Activated naive CD4-positive, alpha-beta T cell treated with Interleukin-2 at 50 U/mL for 16 hours (primary cell): ENCODE measurements at regions not wholly inside any gene's neighbourhood (a gene's known extent, or its start where the extent isn't known, plus 50 kb on each side); places are given as distances from the start of the nearest gene placed in this dataset.
"Not testable (repeated sequence)": the region's sequence is repeated elsewhere in the genome, so short reads cannot be mapped to it uniquely, and the experiment has no call there.

Experiments
- DNase-seq: peaks from one replicate; pipeline ENCODE4 v3.0.0-alpha.2; 2020

DNA sequence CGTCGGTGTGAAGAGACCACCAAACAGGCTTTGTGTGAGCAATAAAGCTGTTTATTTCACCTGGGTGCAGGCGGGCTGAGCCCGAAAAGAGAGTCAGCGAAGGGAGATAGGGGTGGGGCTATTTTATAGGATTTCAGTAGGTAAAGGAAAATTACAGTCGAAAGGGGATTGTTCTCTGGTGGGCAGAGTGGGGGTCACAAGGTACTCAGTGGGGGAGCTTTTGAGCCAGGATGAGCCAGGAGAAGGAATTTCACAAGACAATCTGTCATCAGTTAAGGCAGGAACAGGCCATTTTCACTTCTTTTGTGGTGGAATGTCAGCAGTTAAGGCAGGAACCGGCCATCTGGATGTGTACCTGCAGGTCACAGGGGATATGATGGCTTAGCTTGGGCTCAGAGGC is 98.1 kb downstream of the RTP4 start:
- not testable (repeated sequence) for DNase-seq

DNA sequence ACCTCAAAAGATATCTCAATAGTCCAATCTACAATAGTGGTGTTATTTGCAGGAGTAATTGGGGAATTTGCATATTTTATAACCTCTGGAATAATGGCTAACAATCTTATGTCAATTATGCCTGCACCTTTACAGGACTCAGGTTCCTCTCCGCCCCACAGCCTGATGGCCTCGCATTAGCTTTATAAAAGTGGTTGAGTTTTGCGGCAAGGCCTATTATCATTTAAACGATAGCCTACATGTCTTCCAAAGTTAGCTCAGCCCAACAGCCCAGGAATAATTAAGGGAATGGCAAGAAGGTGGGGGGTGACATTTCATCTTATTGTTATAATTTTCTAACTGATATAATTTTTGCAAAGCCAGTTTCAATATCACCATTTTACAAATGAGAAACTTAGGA is 97.3 kb downstream of the RTP4 start:
- DNase-seq = no peak

DNA sequence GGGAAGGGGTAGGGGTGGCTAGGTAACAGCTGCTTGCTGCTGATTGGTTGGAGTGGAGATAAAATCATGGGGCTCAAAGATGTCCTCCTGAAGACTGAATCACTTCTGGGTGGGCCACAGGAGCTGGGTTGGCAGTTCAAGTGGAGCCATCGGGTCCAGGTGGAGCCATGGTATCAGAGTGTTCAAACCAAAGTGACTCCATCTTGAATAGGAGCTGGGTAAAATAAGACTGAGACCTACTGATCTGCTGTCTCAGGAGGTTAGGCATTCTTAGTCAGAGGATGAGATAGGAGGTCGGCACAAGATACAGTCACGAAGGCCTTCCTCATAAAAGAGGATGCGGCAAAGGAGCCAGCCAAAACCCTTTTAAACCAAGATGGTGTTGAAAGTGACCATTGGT is 96.5 kb downstream of the RTP4 start:
- no peak for DNase-seq

DNA sequence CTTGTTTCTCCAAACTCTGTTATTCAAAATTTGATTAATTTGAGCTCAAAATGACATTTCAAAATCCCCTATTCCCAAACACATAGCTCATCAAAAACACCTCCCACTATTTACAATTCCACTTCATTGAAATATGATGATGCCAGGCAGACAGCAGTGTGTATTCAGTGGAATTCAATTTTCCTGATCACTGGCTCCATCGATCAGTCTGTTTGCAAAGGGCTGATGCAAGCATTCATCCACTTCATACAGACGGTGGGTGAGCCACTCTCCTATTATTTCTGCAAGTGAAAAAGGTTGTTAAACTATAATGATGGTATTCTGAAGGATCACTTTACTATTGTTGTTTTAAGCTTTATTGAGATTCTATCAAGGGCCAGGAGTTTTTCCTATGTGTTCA is 90.7 kb downstream of the RTP4 start:
- DNase-seq = no peak

DNA sequence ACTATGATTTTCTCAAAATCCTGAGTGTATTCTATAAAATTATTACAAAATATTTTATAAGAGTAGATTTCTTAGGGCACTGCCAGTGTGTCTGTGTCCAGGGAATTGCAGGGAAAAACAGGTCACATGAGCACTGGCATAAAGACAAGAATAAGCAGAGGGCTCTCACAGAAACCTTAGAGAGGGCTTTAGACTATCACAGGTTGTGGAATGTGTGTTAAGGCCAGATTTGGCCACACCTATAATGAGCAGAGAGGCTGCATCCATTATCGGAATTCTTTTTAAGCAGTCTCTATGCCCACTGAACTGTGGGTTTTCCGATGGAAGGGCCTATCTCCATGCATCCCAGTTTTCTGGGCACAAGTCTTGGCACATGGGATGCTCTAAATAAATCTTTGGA is 90.2 kb downstream of the RTP4 start:
- DNase-seq = no peak

DNA sequence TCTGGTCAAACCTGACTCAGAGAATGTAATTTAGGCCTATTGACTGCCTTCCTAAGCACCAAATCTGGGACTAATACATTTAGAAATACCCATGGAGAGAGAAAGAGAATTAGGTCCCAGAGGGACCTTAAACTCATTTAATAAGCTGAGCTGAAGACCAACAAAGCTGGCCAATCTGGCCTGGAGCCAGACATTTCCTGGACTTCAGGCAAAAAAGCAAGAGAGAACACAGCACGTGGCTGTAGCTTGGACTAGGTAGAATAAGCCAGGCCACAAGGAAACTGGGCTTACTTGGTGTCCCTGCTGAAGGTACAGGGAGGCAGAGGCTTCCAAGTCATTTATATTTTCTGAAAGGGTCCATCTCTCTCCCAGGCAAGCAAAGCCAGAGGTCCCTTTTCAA is 88.1 kb downstream of the RTP4 start:
- DNase-seq = no peak

DNA sequence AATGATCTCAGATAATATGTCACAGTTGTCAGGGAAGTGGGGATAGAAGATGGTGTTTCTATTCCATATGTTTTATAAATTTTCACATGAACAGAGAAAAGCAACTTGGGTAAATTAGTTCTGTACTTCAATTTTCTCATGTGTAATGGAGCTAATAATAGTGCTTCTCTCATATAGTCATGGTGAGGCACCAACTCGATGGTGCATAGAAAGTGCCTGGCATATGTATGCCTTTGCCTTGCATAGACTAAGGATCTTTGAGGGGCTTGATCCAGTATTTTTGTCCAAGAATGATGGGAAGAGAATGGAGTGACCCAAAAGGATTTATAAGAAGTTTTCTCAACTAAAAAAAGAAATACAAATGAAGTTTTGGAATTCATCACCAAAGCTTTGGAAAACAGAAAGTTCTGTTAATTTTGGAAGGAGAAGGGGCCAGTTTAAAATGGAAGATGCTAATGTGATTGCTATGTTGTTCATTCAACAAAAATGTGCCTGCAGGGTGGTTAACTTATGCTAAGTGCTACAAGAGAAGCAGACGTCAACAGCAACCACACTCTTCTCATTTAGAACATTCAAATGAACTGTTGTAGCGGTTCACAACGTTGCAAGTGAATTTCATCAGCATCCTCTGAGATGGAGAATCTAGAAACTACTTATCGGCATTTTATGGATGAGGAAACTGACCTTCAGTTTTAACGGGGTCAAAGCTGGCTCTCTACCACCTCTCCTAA is 86.1 kb downstream of the RTP4 start:
- DNase-seq = no peak

DNA sequence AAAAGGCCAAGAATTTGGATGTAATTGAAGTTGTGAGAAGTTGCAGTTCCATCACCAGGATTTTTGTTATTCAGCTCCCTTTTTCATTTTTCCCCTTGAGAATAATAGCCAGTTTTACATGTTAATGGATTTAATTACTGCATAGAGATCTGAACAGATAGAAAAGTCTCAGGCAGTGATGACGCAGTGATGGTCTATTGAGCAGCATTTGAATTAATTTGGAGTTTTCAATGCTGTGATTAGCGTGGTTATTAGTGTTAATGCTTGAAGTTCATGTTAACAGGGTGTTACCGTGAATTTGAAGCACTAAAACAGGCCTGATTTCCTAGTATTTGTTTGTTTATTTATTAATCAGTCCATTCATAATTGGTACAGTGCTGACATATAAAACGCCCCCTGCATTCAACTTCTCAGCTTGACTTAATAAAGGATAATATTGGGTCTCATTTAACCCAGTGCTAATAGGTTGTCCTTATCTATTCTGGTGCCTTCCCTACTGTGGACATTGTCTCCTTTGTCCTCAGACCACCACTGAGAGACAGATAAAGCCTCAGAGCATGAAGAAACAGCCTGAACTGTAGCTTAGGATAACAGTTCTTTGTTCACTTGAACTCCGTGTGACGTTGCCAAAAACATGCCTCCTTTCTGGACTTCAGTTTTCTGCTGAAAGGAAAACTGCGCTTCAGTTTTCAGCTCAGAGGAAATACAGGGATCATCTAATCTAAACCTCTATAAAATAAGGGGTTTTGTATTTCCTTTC is 82.4 kb downstream of the RTP4 start:
- DNase-seq = no peak

DNA sequence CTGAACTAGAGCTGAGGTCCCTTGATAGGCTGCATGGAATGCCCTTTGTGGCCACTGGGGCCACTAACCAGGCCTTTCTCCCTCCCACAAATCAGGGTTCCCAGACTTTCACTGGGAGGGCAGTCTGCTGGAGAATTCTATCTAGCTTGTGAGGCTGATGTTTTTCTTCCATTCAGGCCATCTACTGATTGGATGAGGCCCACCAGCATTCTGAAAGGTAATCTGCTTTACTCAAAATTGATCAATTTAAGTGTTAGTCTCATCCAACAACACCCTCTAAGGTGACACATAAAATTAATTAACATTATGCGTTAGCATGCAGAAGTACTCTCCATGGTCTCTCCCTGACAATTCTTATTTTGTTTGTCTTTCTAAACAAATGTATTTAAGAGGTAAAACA is 80.5 kb downstream of the RTP4 start:
- DNase-seq = no peak

DNA sequence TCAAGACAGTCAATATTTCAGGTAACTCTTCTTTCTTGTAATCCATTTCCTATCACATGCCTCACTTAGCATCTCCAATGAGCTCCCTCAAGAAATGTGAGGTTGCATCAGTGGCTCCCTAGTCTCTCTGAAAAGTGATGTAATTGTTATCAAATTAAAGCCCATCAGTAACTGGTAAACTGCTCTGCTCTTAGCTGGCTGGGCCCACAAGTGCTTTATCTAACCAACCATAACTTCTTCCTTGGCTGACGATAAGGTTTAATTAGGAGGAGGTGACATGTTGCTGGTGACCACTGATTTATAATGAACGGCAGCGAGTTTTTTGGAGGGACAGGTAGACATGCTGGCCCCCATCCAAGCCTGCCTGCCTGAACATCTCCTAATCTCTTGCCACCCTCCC is 79.6 kb downstream of the RTP4 start:
- DNase-seq = no peak

DNA sequence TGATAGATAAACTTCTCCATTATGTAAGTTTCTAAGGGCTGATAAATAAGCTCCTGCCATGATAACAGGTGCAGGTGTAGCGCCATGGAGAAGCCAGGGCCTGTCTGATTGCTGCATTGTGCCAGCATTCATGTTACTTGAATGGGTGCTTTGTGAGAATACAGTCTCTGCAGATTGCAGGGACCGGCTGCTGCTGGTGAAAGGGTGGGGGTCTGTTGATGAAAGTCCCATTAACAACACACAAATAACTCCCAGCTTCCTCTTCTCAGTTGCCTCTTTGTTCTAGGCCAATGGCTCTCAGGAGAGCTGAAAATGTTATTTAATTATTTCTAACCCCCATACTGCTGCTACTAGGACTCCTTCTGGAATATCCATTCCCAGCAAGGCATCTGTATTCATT is 77.2 kb downstream of the RTP4 start:
- DNase-seq = no peak

DNA sequence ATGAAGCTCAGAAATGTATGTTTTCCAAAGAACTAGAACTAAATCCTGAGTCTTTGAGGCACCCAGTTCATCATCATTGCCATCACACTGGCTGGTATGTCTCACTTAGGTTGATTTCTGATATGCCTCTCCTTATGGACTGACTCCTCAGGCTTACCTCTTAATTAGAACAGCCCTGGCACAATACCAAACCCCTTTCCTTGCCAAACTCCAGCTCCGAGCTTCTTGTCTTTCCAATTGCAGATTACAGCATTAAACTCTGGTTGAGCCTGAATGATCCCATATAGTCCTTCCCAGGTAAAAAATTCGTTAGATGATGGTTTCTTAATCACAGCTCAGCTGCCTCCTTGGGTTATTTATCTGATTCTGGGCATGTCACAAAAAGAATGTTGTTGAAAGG is 66.3 kb downstream of the RTP4 start:
- no peak for DNase-seq

DNA sequence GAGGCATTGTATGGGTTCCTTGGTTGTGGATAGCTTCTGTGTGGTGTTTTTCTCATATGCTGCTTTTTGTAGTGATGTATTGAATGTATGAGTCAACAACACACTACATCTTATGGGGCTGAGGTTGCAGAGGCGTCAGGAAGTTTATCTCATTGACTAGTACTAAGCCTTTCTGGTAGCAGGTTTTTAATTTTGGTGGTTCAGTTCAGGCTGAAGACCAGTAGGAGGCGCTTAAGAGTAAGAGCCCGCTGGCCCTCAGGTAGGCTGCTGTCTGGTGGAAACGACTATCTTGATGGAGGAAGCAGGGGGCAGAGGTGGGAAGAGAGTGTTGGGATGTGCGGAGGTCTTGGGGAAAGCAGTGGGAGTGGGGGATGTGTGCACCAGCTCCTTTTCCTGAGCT is 62.4 kb downstream of the RTP4 start:
- no peak for DNase-seq
